GM23338 (cell line): ENCODE measurements at regions not wholly inside any gene's neighbourhood (a gene's known extent, or its start where the extent isn't known, plus 50 kb on each side); places are given as distances from the start of the nearest gene placed in this dataset.

Experiments used
- ATAC-seq: fragments of 200-7000 bp; cut with Tn5 transposase; 3 replicates; pipeline ENCODE4 v1.9.1; 2020
- DNase-seq: peaks from one replicate; pipeline ENCODE4 v3.0.0-alpha.2; 2015; ENCODE audit warnings: low spot score
- H2AFZ ChIP-seq: fragments of 200-600 bp; sonication (generic); 2 replicates; pipeline ENCODE4 v1.8.0; 2016; ENCODE audit warnings: antibody characterized with exemption, mild to moderate bottlenecking, moderate library complexity
- H3F3A ChIP-seq: fragments of 200-600 bp; sonication (generic); replicated peaks from 2 replicates; pipeline ENCODE4 v1.8.0; 2017; ENCODE audit warnings: antibody characterized with exemption, mixed run types, low read depth
- H3K27ac ChIP-seq: fragments of 200-600 bp; sonication (generic); 2 replicates; pipeline ENCODE4 v1.6.1; 2016; ENCODE audit warnings: low read depth
- H3K27me3 ChIP-seq: fragments of 200-600 bp; sonication (generic); 2 replicates; pipeline ENCODE4 v1.8.0; 2016; ENCODE audit warnings: mild to moderate bottlenecking, mixed run types, moderate library complexity; ENCODE audit not compliant: insufficient read depth
- H3K36me3 ChIP-seq: fragments of 200-600 bp; sonication (generic); 2 replicates; pipeline ENCODE4 v1.8.0; 2016; ENCODE audit warnings: mild to moderate bottlenecking; ENCODE audit not compliant: insufficient read depth
- H3K4me1 ChIP-seq: fragments of 200-600 bp; sonication (generic); 2 replicates; pipeline ENCODE4 v1.8.0; 2016; ENCODE audit warnings: mild to moderate bottlenecking, moderate library complexity; ENCODE audit not compliant: insufficient read depth
- H3K4me2 ChIP-seq: fragments of 200-600 bp; sonication (generic); 2 replicates; pipeline ENCODE4 v1.7.1; 2017; ENCODE audit warnings: mixed run types
- H3K4me3 ChIP-seq: fragments of 200-600 bp; sonication (generic); 2 replicates; pipeline ENCODE4 v1.6.1; 2016; ENCODE audit warnings: mixed run types
- H3K79me2 ChIP-seq: fragments of 200-600 bp; sonication (generic); replicated peaks from 2 replicates; pipeline ENCODE4 v1.8.0; 2017; ENCODE audit warnings: mild to moderate bottlenecking; ENCODE audit not compliant: insufficient read depth
- H3K9me2 ChIP-seq: fragments of 200-600 bp; sonication (generic); 2 replicates; pipeline ENCODE4 v1.8.0; 2017; ENCODE audit not compliant: insufficient read depth
- H4K20me1 ChIP-seq: fragments of 200-600 bp; sonication (generic); replicated peaks from 2 replicates; pipeline ENCODE4 v1.8.0; 2017; ENCODE audit warnings: mild to moderate bottlenecking; ENCODE audit not compliant: insufficient read depth
- H3K27ac Mint-ChIP-seq: 2 replicates; pipeline ENCODE4 v1.8.0; 2020; ENCODE audit warnings: inconsistent platforms, mild to moderate bottlenecking, moderate library complexity, mixed read lengths
- H3K27me3 Mint-ChIP-seq: 3 replicates; pipeline ENCODE4 v1.8.0; 2022; ENCODE audit warnings: low read depth, mild to moderate bottlenecking, moderate library complexity, mixed read lengths, inconsistent platforms; ENCODE audit not compliant: insufficient read depth, poor library complexity
- H3K36me3 Mint-ChIP-seq: 3 replicates; pipeline ENCODE4 v1.8.0; 2021; ENCODE audit warnings: low read depth, mild to moderate bottlenecking, inconsistent platforms, moderate library complexity, mixed read lengths
- H3K4me1 Mint-ChIP-seq: 3 replicates; pipeline ENCODE4 v1.8.0; 2020; ENCODE audit warnings: mild to moderate bottlenecking, inconsistent platforms, mixed read lengths
- H3K4me3 Mint-ChIP-seq: 3 replicates; pipeline ENCODE4 v1.8.0; 2021; ENCODE audit warnings: moderate library complexity, mild to moderate bottlenecking, inconsistent platforms, mixed read lengths
- H3K9me3 Mint-ChIP-seq: 3 replicates; pipeline ENCODE4 v1.8.0; 2020; ENCODE audit warnings: moderate library complexity, mild to moderate bottlenecking, inconsistent platforms, mixed read lengths
- EZH2 ChIP-seq: fragments of 200-600 bp; sonication (generic); IDR thresholded peaks from one replicate; pipeline ENCODE4 v1.8.0; 2017; ENCODE audit warnings: antibody characterized with exemption, mild to moderate bottlenecking, low read depth; ENCODE audit not compliant: unreplicated experiment
- POLR2AphosphoS5 ChIP-seq: IDR thresholded peaks from 2 replicates; pipeline ENCODE4 v1.6.1; 2016; ENCODE audit warnings: antibody characterized with exemption, low read depth
- STAT1 ChIP-seq: IDR thresholded peaks from one replicate; pipeline ENCODE4 v1.6.1; 2016; ENCODE audit warnings: antibody characterized with exemption; ENCODE audit not compliant: unreplicated experiment
- ZNF114 ChIP-seq: fragments of 250-450 bp; sonication (Bioruptor Pico); IDR thresholded peaks from 2 replicates; pipeline ENCODE4 v1.5.0; 2020; ENCODE audit warnings: mild to moderate bottlenecking, moderate library complexity
- ZNF331 ChIP-seq: fragments of 250-450 bp; sonication (Bioruptor Pico); IDR thresholded peaks from 2 replicates; pipeline ENCODE4 v1.5.0; 2020; ENCODE audit warnings: low read depth, mild to moderate bottlenecking, moderate library complexity
- TF ChIP-seq, protein P1 (sequence below): fragments of 250-450 bp; sonication (Bioruptor Pico); IDR thresholded peaks from 2 replicates; pipeline ENCODE4 v1.5.0; 2020; ENCODE audit warnings: mild to moderate bottlenecking, moderate library complexity
- TF ChIP-seq, protein P2 (sequence below): IDR thresholded peaks from 2 replicates; pipeline ENCODE4 v1.6.1; 2016; ENCODE audit warnings: antibody characterized with exemption

DNA sequence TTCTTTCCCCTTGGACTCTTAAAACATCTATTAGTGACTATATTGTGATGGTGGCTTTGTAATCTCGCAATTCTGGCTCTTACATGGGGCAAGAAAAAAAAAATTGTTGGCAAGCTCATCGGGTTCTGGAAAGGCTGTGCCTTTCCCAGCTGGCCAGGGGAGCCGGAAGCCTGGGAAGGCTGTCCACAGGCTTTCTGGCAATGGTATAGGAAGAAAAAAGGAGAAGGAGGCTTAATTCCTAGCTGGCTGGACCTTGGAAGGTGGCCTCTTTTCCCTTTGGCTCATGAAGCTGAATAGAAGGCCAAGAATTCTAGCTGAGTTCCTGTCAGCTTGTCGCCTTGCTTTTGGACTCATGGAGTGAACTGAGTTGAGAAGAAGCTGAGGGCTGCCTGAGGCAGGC lies 243.5 kb upstream of the SEMA6D start (continued):
- TF ChIP-seq, protein P1, sequence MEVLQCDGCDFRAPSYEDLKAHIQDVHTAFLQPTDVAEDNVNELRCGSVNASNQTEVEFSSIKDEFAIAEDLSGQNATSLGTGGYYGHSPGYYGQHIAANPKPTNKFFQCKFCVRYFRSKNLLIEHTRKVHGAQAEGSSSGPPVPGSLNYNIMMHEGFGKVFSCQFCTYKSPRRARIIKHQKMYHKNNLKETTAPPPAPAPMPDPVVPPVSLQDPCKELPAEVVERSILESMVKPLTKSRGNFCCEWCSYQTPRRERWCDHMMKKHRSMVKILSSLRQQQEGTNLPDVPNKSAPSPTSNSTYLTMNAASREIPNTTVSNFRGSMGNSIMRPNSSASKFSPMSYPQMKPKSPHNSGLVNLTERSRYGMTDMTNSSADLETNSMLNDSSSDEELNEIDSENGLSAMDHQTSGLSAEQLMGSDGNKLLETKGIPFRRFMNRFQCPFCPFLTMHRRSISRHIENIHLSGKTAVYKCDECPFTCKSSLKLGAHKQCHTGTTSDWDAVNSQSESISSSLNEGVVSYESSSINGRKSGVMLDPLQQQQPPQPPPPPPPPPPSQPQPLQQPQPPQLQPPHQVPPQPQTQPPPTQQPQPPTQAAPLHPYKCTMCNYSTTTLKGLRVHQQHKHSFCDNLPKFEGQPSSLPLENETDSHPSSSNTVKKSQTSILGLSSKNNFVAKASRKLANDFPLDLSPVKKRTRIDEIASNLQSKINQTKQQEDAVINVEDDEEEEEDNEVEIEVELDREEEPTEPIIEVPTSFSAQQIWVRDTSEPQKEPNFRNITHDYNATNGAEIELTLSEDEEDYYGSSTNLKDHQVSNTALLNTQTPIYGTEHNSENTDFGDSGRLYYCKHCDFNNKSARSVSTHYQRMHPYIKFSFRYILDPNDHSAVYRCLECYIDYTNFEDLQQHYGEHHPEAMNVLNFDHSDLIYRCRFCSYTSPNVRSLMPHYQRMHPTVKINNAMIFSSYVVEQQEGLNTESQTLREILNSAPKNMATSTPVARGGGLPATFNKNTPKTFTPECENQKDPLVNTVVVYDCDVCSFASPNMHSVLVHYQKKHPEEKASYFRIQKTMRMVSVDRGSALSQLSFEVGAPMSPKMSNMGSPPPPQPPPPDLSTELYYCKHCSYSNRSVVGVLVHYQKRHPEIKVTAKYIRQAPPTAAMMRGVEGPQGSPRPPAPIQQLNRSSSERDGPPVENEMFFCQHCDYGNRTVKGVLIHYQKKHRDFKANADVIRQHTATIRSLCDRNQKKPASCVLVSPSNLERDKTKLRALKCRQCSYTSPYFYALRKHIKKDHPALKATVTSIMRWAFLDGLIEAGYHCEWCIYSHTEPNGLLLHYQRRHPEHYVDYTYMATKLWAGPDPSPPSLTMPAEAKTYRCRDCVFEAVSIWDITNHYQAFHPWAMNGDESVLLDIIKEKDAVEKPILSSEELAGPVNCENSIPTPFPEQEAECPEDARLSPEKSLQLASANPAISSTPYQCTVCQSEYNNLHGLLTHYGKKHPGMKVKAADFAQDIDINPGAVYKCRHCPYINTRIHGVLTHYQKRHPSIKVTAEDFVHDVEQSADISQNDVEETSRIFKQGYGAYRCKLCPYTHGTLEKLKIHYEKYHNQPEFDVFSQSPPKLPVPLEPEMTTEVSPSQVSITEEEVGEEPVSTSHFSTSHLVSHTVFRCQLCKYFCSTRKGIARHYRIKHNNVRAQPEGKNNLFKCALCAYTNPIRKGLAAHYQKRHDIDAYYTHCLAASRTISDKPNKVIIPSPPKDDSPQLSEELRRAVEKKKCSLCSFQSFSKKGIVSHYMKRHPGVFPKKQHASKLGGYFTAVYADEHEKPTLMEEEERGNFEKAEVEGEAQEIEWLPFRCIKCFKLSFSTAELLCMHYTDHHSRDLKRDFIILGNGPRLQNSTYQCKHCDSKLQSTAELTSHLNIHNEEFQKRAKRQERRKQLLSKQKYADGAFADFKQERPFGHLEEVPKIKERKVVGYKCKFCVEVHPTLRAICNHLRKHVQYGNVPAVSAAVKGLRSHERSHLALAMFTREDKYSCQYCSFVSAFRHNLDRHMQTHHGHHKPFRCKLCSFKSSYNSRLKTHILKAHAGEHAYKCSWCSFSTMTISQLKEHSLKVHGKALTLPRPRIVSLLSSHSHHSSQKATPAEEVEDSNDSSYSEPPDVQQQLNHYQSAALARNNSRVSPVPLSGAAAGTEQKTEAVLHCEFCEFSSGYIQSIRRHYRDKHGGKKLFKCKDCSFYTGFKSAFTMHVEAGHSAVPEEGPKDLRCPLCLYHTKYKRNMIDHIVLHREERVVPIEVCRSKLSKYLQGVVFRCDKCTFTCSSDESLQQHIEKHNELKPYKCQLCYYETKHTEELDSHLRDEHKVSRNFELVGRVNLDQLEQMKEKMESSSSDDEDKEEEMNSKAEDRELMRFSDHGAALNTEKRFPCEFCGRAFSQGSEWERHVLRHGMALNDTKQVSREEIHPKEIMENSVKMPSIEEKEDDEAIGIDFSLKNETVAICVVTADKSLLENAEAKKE (CRISPR knock-in tag): no peak
- TF ChIP-seq STAT1: no peak

DNA sequence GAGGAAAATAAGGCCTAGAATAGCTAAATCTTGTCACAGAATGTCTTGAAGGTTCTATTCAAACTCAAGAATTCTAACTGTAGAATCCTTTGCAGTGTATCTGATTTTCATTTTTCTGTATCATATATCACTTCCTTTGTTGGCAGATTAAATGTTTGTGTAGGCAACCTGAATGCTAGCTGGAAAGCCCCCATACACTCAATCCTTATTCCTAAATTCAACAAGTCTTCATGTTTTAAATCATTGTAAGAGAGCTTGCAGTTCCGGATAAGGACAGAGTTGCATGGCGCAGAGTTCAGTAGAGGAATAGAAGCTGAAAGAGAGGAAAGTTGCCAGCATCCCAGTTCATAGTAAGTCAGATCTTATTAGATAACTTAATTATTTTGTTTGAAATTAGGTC lies 242.0 kb upstream of the SEMA6D start:
- Histone ChIP-seq H3K9me2 (no peaks in the 10 kb centered on the region), H3F3A (no peaks in the 10 kb centered on the region), H3K36me3 (no peaks in the 10 kb centered on the region), H3K27ac (no peak overlapping the region), H3K79me2 (no peaks in the 10 kb centered on the region), H3K4me3 (no peak overlapping the region), H4K20me1 (no peaks in the 10 kb centered on the region), H3K27me3 (no peaks in the 10 kb centered on the region), H2AFZ (no peak overlapping the region), H3K4me2 (no peak overlapping the region), H3K4me1 (no peaks in the 10 kb centered on the region)
- Mint-ChIP-seq H3K9me3 (no peaks in the 10 kb centered on the region), H3K36me3 (no peaks in the 10 kb centered on the region), H3K27ac (no peak overlapping the region), H3K27me3 (no peaks in the 10 kb centered on the region), H3K4me3 (no peak overlapping the region), H3K4me1 (peaks cover 8% of the 10 kb centered on the region; the same call in 2 of the 3 replicates)
- no peak for ATAC-seq
- no peak for DNase-seq
- TF ChIP-seq, protein P2, sequence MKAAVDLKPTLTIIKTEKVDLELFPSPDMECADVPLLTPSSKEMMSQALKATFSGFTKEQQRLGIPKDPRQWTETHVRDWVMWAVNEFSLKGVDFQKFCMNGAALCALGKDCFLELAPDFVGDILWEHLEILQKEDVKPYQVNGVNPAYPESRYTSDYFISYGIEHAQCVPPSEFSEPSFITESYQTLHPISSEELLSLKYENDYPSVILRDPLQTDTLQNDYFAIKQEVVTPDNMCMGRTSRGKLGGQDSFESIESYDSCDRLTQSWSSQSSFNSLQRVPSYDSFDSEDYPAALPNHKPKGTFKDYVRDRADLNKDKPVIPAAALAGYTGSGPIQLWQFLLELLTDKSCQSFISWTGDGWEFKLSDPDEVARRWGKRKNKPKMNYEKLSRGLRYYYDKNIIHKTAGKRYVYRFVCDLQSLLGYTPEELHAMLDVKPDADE: no peak
- no peak for TF ChIP-seq POLR2AphosphoS5
- no peak for TF ChIP-seq ZNF331
- no peak for TF ChIP-seq ZNF114
- no peak for TF ChIP-seq EZH2
